OCI-LY3 (cell line): ENCODE measurements at regions not wholly inside any gene's neighbourhood (a gene's known extent, or its start where the extent isn't known, plus 50 kb on each side); places are given as distances from the start of the nearest gene placed in this dataset.

Experiments
- H2AFZ ChIP-seq: fragments of 200-600, 300-600 bp; shearing (Covaris generic); 2 replicates; pipeline ENCODE4 v1.6.0; 2014; ENCODE audit warnings: antibody characterized with exemption, low read depth, low read length
- H3K27ac ChIP-seq: fragments of 200-600, 300-600 bp; sonication (generic); 2 replicates; pipeline ENCODE4 v1.5.1; 2014; ENCODE audit warnings: mild to moderate bottlenecking, low read length, moderate library complexity, mixed read lengths
- H3K27me3 ChIP-seq: fragments of 200-600, 300-600 bp; sonication (generic); 2 replicates; pipeline ENCODE4 v1.6.1; 2014; ENCODE audit warnings: low read depth, low read length, mixed read lengths
- H3K36me3 ChIP-seq: fragments of 200-600, 300-600 bp; sonication (generic); replicated peaks from 2 replicates; pipeline ENCODE3; 2014; ENCODE audit warnings: low read depth, low read length, mixed read lengths
- H3K4me1 ChIP-seq: fragments of 300-600, 200-600 bp; sonication (generic); 2 replicates; pipeline ENCODE4 v1.6.1; 2014; ENCODE audit warnings: low read length, mixed read lengths
- H3K4me2 ChIP-seq: fragments of 200-600, 300-600 bp; sonication (generic); 2 replicates; pipeline ENCODE4 v1.6.1; 2014; ENCODE audit warnings: low read length, mixed read lengths
- H3K4me3 ChIP-seq: fragments of 300-600, 200-600 bp; sonication (generic); 2 replicates; pipeline ENCODE4 v1.5.1; 2014; ENCODE audit warnings: antibody characterized with exemption, mild to moderate bottlenecking, low read length, moderate library complexity
- H3K79me2 ChIP-seq: fragments of 300-600, 200-600 bp; shearing (Covaris generic); 2 replicates; pipeline ENCODE4 v1.6.1; 2014; ENCODE audit warnings: mild to moderate bottlenecking, low read length, mixed read lengths
- H3K9ac ChIP-seq: fragments of 300-600, 200-600 bp; shearing (Covaris generic); 2 replicates; pipeline ENCODE4 v1.6.0; 2014; ENCODE audit warnings: mild to moderate bottlenecking, low read length, moderate library complexity
- H3K9me3 ChIP-seq: fragments of 200-600, 300-600 bp; shearing (Covaris generic); 2 replicates; pipeline ENCODE4 v1.6.1; 2014; ENCODE audit warnings: low read length, mixed read lengths; ENCODE audit not compliant: insufficient read depth
- H4K20me1 ChIP-seq: fragments of 200-600, 300-600 bp; sonication (generic); 2 replicates; pipeline ENCODE4 v1.6.1; 2016; ENCODE audit warnings: low read length, mixed read lengths; ENCODE audit not compliant: insufficient read depth
- CTCF ChIP-seq: fragments of 200-600, 300-600 bp; sonication (generic); IDR thresholded peaks from 2 replicates; pipeline ENCODE4 v1.5.1; 2014; ENCODE audit warnings: antibody characterized with exemption, low read length, low read depth
- EZH2phosphoT487 ChIP-seq: fragments of 200-600 bp; shearing (Covaris generic); IDR thresholded peaks from 2 replicates; pipeline ENCODE4 v1.6.1; 2018; ENCODE audit warnings: antibody characterized with exemption, mixed run types, low read depth

- no peak for TF ChIP-seq EZH2phosphoT487
- TF ChIP-seq CTCF: no peak
- no peak overlapping the region for H3K27ac ChIP-seq
- no peaks in the 10 kb centered on the region for H3K36me3 ChIP-seq
- no peak overlapping the region for H2AFZ ChIP-seq
- H4K20me1 ChIP-seq: no peaks in the 10 kb centered on the region
- H3K27me3 ChIP-seq: no peaks in the 10 kb centered on the region
- H3K4me3 ChIP-seq: no peak overlapping the region
- H3K9me3 ChIP-seq: no peaks in the 10 kb centered on the region
- H3K9ac ChIP-seq: no peak overlapping the region
- no peaks in the 10 kb centered on the region for H3K79me2 ChIP-seq
- H3K4me2 ChIP-seq: no peak overlapping the region
- peaks cover 3% of the 10 kb centered on the region; the same call in 1 of the 2 replicates for H3K4me1 ChIP-seq
Observed at GRCh38 chr5:121031491-121031890, 567.4 kb downstream of the PRR16 start.

GRCh38 chr5:121033334-121033733, 569.2 kb downstream of the PRR16 start:
- Histone ChIP-seq H2AFZ (no peak overlapping the region), H3K9me3 (no peaks in the 10 kb centered on the region), H3K36me3 (no peaks in the 10 kb centered on the region), H3K4me1 (no peaks in the 10 kb centered on the region), H3K27ac (no peak overlapping the region), H3K27me3 (no peaks in the 10 kb centered on the region), H3K4me3 (no peak overlapping the region), H3K79me2 (no peaks in the 10 kb centered on the region), H4K20me1 (no peaks in the 10 kb centered on the region), H3K9ac (no peak overlapping the region), H3K4me2 (no peak overlapping the region)
- TF ChIP-seq CTCF (no peak), EZH2phosphoT487 (no peak)

DNA sequence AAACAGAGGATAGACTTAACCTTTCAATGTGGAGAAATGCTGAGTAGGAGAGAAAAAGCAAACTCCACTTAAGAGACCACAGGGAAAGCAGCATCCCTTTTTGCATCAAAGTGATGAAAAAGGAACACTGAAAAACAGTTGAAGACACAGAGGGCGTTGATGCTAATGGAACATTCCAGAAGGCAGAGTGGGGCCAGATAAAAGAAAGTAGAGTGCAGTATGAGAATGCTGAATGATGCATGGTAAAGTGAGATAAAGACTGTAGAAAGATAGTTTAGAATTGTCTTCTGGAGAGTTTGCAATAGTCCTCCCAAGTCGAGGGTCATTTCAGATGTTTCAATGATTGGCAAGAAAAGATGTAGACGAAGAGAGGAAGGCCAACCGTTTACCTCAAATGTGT, 574.3 kb downstream of the PRR16 start:
- Histone ChIP-seq H3K4me1 (no peaks in the 10 kb centered on the region), H3K79me2 (no peaks in the 10 kb centered on the region), H3K9me3 (no peaks in the 10 kb centered on the region), H3K36me3 (no peaks in the 10 kb centered on the region), H3K27ac (no peak overlapping the region), H3K9ac (no peak overlapping the region), H4K20me1 (no peaks in the 10 kb centered on the region), H3K4me3 (no peak overlapping the region), H3K4me2 (no peak overlapping the region), H3K27me3 (no peaks in the 10 kb centered on the region), H2AFZ (no peak overlapping the region)
- no peak for TF ChIP-seq EZH2phosphoT487
- TF ChIP-seq CTCF: no peak

DNA sequence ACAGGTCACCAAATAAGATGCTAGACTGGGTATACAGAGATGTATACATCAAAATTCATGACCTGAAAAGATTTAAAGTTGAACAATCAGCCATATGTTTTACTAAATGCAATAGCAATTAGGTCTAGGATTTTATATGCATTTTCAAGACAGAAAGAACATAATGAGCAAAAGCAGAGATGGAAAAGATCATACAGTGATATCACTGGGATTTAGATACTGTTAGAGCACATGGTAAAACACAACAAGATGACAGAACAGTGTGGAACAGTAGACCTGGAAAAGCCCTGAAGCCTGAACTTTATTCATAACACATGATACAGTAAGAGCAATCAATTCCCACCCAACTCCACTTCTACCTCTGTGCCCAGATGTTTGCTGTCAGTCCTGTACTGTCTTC, 585.9 kb downstream of the PRR16 start:
- Histone ChIP-seq H3K4me3 (no peak overlapping the region), H2AFZ (no peak overlapping the region), H3K4me1 (no peaks in the 10 kb centered on the region), H3K4me2 (no peak overlapping the region), H3K27me3 (no peaks in the 10 kb centered on the region), H4K20me1 (no peaks in the 10 kb centered on the region), H3K9ac (no peak overlapping the region), H3K27ac (no peak overlapping the region), H3K9me3 (no peaks in the 10 kb centered on the region), H3K79me2 (no peaks in the 10 kb centered on the region), H3K36me3 (no peaks in the 10 kb centered on the region)
- TF ChIP-seq EZH2phosphoT487: no peak
- TF ChIP-seq CTCF: no peak
